Omental fat pad (tissue), 3 donors: ENCODE measurements at regions not wholly inside any gene's neighbourhood (a gene's known extent, or its start where the extent isn't known, plus 50 kb on each side); places are given as distances from the start of the nearest gene placed in this dataset.

ENCODE experiments used
- ATAC-seq: fragments of 150-250 bp; one replicate; pipeline ENCODE4 v1.9.1; 2016; ENCODE audit warnings: mild to moderate bottlenecking, moderate library complexity; ENCODE audit not compliant: low FRiP score
- DNase-seq: peaks from one replicate; pipeline ENCODE4 v3.0.0-alpha.2; 2019; ENCODE audit warnings: low spot score
- CTCF ChIP-seq, 3 donors: fragments of 450-650 bp; IDR thresholded peaks; one replicate each; pipeline ENCODE4 v1.5.1; 2016 to 2017; ENCODE audit warnings: antibody characterized with exemption in 3 of 3, mild to moderate bottlenecking in 3 of 3, moderate library complexity in 2 of 3

- no peak for TF ChIP-seq CTCF (IDR thresholded peaks at IDR 0.05)
- DNase-seq = no peak
- no peak for ATAC-seq
Observed at GRCh38 chr19:32199501-32200040, 145.8 kb upstream of the ZNF507 start.

- ATAC-seq = no peak
- no peak for DNase-seq
- no peak for TF ChIP-seq CTCF (IDR thresholded peaks at IDR 0.05)
Observed at GRCh38 chr19:32200312-32201038, 144.9 kb upstream of the ZNF507 start.

GRCh38 chr19:32201211-32201610, 144.2 kb upstream of the ZNF507 start:
- no peak for ATAC-seq
- TF ChIP-seq CTCF (IDR thresholded peaks at IDR 0.05) = no peak
- no peak for DNase-seq

- no peak for TF ChIP-seq CTCF (IDR thresholded peaks at IDR 0.05)
- ATAC-seq = no peak
- DNase-seq = no peak
Observed at GRCh38 chr19:32201636-32202051, 143.8 kb upstream of the ZNF507 start.

- no peak for TF ChIP-seq CTCF (IDR thresholded peaks at IDR 0.05)
- ATAC-seq (no peak), DNase-seq (no peak)
Observed at GRCh38 chr19:32202244-32202643, 143.2 kb upstream of the ZNF507 start.

GRCh38 chr19:32203161-32203560, 142.2 kb upstream of the ZNF507 start:
- ATAC-seq (no peak), DNase-seq (no peak)
- TF ChIP-seq CTCF (IDR thresholded peaks at IDR 0.05) = no peak

- no peak for DNase-seq
- ATAC-seq = no peak
- TF ChIP-seq CTCF (IDR thresholded peaks at IDR 0.05) = no peak
Observed at GRCh38 chr19:32206065-32206464, 139.3 kb upstream of the ZNF507 start.
